Heart right ventricle (tissue), 16 donors: ENCODE measurements at regions not wholly inside any gene's neighbourhood (a gene's known extent, or its start where the extent isn't known, plus 50 kb on each side); places are given as distances from the start of the nearest gene placed in this dataset.

ENCODE experiments used
- ATAC-seq, 8 donors: fragments of 200-7000 bp; cut with Tn5 transposase; one replicate each; pipeline ENCODE4 v1.9.1; 2020; ENCODE audit warnings: mild to moderate bottlenecking in 8 of 8, moderate library complexity in 8 of 8, moderate number of reproducible peaks in 1 of 8
- DNase-seq, 2 donors: peaks; one replicate each; pipeline ENCODE4 v3.0.0-alpha.2; 2020
- H3K27ac ChIP-seq, 10 donors: fragments of 200-600 bp; sonication (generic) in 2 of 10; one replicate each; pipeline versions ENCODE4 v1.5.0 to v1.8.0; 2020 to 2022; ENCODE audit warnings: mild to moderate bottlenecking in 3 of 10
- H3K27me3 ChIP-seq, 7 donors: fragments of 200-600 bp; one replicate each; pipeline ENCODE4 v1.8.0; 2021 to 2022; ENCODE audit warnings: mild to moderate bottlenecking in 2 of 7
- H3K36me3 ChIP-seq, 9 donors: fragments of 200-600 bp; sonication (generic) in 1 of 9; one replicate each; pipeline versions ENCODE4 v1.5.0 to v1.8.0; 2020 to 2022; ENCODE audit warnings: mild to moderate bottlenecking in 2 of 9
- H3K4me1 ChIP-seq, 9 donors: fragments of 200-600 bp; sonication (generic) in 1 of 9; one replicate each; pipeline versions ENCODE4 v1.5.0 to v1.8.0; 2020 to 2022; ENCODE audit warnings: mild to moderate bottlenecking in 4 of 9
- H3K4me3 ChIP-seq, 10 donors: fragments of 200-600 bp; sonication (generic) in 2 of 10; one replicate each; pipeline versions ENCODE4 v1.5.0 to v1.8.0; 2020 to 2022; ENCODE audit warnings: mild to moderate bottlenecking in 7 of 10, moderate library complexity in 2 of 10
- H3K9me3 ChIP-seq, 11 donors: fragments of 200-600 bp in 10 of 11; sonication (generic) in 2 of 11; one replicate each; pipeline versions ENCODE4 v1.5.0 to v1.8.0; 2013 to 2022; ENCODE audit warnings: mild to moderate bottlenecking in 2 of 11, control low read depth in 1 of 11, moderate library complexity in 1 of 11
- CTCF ChIP-seq, 9 donors: fragments of 200-600 bp; sonication (generic) in 2 of 9; IDR thresholded peaks; one replicate each; pipeline versions ENCODE4 v1.5.0 to v1.8.0; 2021 to 2022; ENCODE audit warnings: antibody characterized with exemption in 9 of 9, mild to moderate bottlenecking in 5 of 9, moderate library complexity in 1 of 9
- WGBS, 2 donors: extraction: QIAGEN DNeasy Blood & Tissue Kit; methylation state at CpG; one replicate each; pipeline ENCODE4 v1.1.7; 2013; ENCODE audit warnings: inconsistent platforms in 1 of 2; 5-methylcytosine and 5-hydroxymethylcytosine counted together
- intact Hi-C, 10 donors: fragments of 100-400 bp; cut with DNase I; formaldehyde crosslinking; loops; one replicate each; pipeline versions ENCODE4 v1.11.1 to v1.14.2; 2022
- donor health status: Arrhythmogenic right ventricular cardiomyopathy.
- donor health status: ischemic (EF 13 %, LVEDD 7.1; RV severe dilation, severe dysfunction).
- donor health status: healthy with polysubstance abuse.
- donor health status: DM: no; HTN: yes; CAD: no.
- donor health status: DM: no; HTN: no; CAD: no.
- donor health status: ischemic (EF 25% LVEDD 6.9; RV normal size, moderate dysfunction).
- donor health status: ischemic (EF 25% LVEDD 5.7; RV mildly dilated, moderate dysfunction).
- donor health status: healthy.
- donor health status: DM: yes; HTN: yes; CAD: no.
- donor health status: Ischemic cardiomyopathy.
- donor health status: ischemic (EF 35%, LVEDD 5.7; RV mildly dilated, moderate dysfunction).
- donor health status: nonischemic (EF 11% LVEDD 7.7; RV severe dilation, severe dysfunction).
- donor health status: DM: yes; HTN: yes; CAD: no.
- donor health status: PGD.
- donor health status: ischemic (EF 29% LVEDD 5.4; RV normal size, mild dysfunction).
- donor health status: nonischemic (EF 23%, LVEDD 6.1; RV moderate dilation, normal function).

- Histone ChIP-seq H3K4me1 (no peaks in the 10 kb centered on the region), H3K4me3 (no peak overlapping the region), H3K27me3 (peaks cover 0 to 86% (median 72%) of the 10 kb centered on the region in 7 donors), H3K9me3 (no peaks in the 10 kb centered on the region), H3K27ac (no peak overlapping the region), H3K36me3 (no peaks in the 10 kb centered on the region)
- no peak for TF ChIP-seq CTCF (IDR thresholded peaks at IDR 0.05)
- 61 to 66% methylated on average over 12 of the region's 12 CpGs for WGBS, 2 donors
- DNase-seq (no peak), ATAC-seq (no peak)
- intact Hi-C loops: no loop called here
Measured at GRCh38 chr17:79366988-79367571, 243.8 kb downstream of the RBFOX3 start.

GRCh38 chr17:79365836-79366770, 244.7 kb downstream of the RBFOX3 start:
- Histone ChIP-seq H3K27ac (no peak overlapping the region), H3K36me3 (no peaks in the 10 kb centered on the region), H3K27me3 (peaks cover 0 to 85% (median 72%) of the 10 kb centered on the region in 7 donors), H3K4me3 (no peak overlapping the region), H3K4me1 (no peaks in the 10 kb centered on the region), H3K9me3 (no peaks in the 10 kb centered on the region)
- DNase-seq: no peak
- ATAC-seq: no peak
- no peak for TF ChIP-seq CTCF (IDR thresholded peaks at IDR 0.05)
- intact Hi-C loops: no loop called here
- 61 to 73% methylated on average over 28 of the region's 28 CpGs for WGBS, 2 donors

DNA sequence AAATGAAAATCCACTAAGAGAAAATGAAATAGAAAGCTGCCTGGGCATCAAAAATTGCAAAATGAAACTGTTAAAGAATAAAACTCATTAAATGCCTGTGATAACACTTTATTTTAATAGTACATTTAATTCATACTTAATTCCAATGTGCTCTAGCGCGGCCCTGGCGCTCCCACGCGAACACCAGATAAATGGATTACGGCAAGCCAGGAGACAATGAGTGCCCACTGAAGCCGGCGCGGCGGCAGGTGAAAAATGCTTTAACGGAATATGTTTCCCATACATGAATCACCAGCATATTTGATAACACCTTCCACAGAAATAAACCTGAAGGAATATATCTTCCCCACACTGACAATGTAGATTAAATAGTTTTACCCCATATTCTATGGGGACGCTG, 245.5 kb downstream of the RBFOX3 start:
- no peak for TF ChIP-seq CTCF (IDR thresholded peaks at IDR 0.05)
- Histone ChIP-seq H3K27me3 (peaks cover 0 to 85% (median 74%) of the 10 kb centered on the region in 7 donors), H3K36me3 (no peaks in the 10 kb centered on the region), H3K4me3 (no peak overlapping the region), H3K4me1 (no peaks in the 10 kb centered on the region), H3K27ac (no peak overlapping the region), H3K9me3 (no peaks in the 10 kb centered on the region)
- ATAC-seq (no peak), DNase-seq (no peak)
- 84 to 88% methylated on average over 12 of the region's 12 CpGs for WGBS, 2 donors
- intact Hi-C loops: no loop called here

DNA sequence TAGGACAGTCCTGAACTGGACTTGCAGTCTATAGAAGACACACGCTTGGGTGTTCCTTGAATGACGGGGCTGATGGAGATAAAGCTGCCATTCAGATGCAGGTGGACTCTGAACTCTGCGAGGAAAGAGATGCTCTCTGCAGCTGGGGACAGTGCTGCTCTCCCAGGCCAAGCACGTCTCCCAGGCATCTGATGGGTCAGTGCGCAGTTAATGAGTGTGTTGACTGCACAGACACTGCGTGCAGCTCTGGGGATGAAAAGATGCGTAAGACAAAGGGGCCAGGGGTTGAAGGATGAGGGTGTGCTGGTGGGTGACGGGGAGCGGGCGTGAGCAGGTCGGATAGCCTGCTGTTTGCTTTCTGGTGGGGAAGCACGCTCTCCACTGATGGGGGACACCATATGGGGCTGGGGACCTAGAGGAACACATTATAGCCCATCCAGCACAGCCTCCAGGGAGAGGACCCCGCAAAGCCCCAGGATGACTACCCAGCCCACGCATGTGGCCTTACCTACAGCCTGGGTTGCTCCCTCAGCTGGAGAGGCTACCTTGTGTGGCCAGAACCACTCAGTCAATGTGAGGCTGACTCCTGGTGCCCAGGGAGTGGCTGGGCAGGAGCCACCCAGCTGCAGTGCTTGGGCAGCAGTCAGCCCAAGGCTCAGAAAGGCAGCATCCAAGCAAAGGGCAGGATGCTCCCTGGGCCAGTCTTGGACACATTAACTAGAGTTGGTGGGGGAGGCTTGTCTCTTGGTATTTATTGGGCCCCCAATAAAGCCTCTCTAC, 246.3 kb downstream of the RBFOX3 start:
- no peak for ATAC-seq
- Histone ChIP-seq H3K27ac (no peak overlapping the region), H3K27me3 (peaks cover 0 to 86% (median 75%) of the 10 kb centered on the region in 7 donors), H3K4me3 (no peak overlapping the region), H3K9me3 (no peaks in the 10 kb centered on the region), H3K4me1 (no peaks in the 10 kb centered on the region), H3K36me3 (no peaks in the 10 kb centered on the region)
- no peak for TF ChIP-seq CTCF (IDR thresholded peaks at IDR 0.05)
- WGBS, 2 donors: 75 to 81% methylated on average over 14 of the region's 14 CpGs
- DNase-seq: no peak
- intact Hi-C loops: no loop called here
